HEK293T (cell line): ENCODE measurements at regions not wholly inside any gene's neighbourhood (a gene's known extent, or its start where the extent isn't known, plus 50 kb on each side); places are given as distances from the start of the nearest gene placed in this dataset.

Experiments
- BHLHE40 ChIP-seq: fragments of 450-650 bp; IDR thresholded peaks from 2 replicates; pipeline ENCODE4 v1.6.1; 2016; ENCODE audit warnings: mild to moderate bottlenecking, moderate library complexity, borderline replicate concordance
- HDGF ChIP-seq: fragments of 450-650 bp; IDR thresholded peaks from 2 replicates; pipeline ENCODE4 v1.6.1; 2017; ENCODE audit warnings: antibody characterized with exemption, borderline replicate concordance
- SUZ12 ChIP-seq: fragments of 450-650 bp; IDR thresholded peaks from 2 replicates; pipeline ENCODE4 v1.6.1; 2016; ENCODE audit warnings: mild to moderate bottlenecking

- TF ChIP-seq BHLHE40: no peak
- TF ChIP-seq HDGF: no peak
- no peak for TF ChIP-seq SUZ12
Observed at GRCh38 chrX:121191779-121192178, 144.4 kb downstream of the GLUD2 start.
